Daoy (cell line): ENCODE measurements at regions not wholly inside any gene's neighbourhood (a gene's known extent, or its start where the extent isn't known, plus 50 kb on each side); places are given as distances from the start of the nearest gene placed in this dataset.
A peak's percentile ranks its signal among the peaks of the same experiment; 100 is the strongest.

Experiments
- DNase-seq: peaks from one replicate; pipeline ENCODE4 v3.0.0-alpha.2; 2015; ENCODE audit warnings: low read depth

DNA sequence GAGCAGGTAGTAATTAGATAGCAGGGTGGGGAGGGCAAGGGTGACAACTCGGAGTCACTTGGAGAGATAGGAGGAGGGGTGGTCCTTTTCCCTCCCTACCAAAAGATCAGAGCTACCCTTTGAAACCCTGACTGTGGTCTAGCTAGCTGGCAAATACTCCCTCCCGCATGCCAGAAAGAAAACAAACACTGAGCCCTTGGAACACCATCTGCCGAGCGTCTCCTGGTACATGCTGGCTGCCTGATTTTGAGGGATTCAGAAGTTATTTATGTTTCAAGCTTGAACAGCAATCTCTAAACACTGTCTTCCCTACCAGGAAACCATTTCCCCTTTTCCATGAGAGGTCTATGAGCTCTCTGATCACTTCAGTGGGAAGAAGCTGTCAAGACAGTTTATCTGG, 291.6 kb upstream of the CFAP20DC start:
- DNase-seq, result no peak

DNA sequence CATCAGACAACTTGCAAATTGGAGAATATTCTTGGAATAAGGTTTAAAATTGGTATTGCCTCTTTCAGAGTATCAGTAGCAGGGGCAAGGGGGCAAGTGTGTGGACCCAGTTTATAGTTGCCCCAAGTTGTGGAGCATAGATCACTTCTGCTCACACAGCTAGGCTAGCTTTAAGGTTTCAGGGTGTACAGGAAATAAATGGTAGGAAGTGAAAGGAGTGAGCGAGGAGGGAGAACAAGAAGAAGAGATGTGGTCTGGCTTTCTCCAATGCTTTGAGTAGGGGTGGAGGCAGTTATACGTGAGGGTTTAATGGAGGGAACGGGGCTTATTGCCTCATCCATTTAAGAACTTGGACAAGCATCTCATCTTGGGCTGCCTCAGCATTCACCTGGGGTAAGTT, 290.0 kb upstream of the CFAP20DC start:
- no peak for DNase-seq

DNA sequence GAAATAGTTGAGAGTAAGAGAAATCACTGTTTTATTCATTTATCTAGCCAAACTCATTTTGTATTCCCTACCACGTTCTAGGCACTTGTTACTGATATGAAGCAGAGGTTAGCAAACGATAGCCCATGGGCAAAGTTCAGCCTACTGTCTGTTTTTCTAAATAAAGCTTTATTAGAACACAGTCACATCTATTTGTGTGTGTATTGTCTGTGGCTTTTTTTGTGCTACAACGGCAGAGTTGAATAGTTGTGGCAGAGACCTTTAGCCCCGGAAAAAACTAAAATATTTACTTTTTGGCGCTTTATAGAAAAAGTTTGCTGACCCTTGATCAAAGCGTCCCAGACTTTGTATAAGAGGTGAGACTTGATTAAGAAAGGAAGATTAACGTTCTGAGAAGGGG, 289.1 kb upstream of the CFAP20DC start:
- no peak for DNase-seq

DNA sequence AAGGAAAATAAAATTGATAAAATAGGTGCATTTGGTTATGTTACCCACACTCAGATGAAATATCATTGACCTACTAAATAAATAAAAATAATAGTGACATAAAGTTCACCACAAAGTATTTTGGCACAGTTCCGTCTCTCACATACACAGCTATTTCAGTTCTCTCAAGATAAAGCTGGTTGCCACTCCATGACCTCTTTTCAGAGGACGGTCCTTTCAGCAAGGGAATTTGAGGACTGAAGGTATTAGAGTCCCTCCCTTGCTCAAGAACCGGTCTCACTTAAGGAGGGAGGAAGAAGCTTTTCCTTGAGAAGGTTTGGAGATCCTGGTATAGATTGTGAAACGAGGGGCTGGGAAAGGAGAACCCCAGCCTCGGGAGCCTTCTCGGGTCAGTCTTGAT, 285.5 kb upstream of the CFAP20DC start:
- no peak for DNase-seq

DNA sequence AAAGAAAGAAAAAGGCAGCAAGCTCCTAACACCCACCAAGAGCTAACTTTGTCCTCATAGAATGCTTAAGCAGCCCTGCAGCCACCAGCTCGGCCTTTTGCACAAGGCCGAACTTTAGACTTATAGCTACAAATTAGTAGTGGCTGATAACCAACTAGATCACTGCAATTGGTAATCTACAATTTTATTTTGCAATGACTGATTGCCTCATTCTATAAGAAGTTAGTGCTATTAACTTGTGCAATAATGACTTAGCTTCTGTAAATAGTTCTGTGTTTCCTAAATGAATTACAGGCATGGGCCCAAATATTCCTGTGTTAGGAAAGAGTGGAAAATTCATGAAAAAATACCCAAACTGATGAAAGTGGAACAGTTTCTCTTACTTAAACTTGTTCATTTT, 284.8 kb upstream of the CFAP20DC start:
- no peak for DNase-seq

DNA sequence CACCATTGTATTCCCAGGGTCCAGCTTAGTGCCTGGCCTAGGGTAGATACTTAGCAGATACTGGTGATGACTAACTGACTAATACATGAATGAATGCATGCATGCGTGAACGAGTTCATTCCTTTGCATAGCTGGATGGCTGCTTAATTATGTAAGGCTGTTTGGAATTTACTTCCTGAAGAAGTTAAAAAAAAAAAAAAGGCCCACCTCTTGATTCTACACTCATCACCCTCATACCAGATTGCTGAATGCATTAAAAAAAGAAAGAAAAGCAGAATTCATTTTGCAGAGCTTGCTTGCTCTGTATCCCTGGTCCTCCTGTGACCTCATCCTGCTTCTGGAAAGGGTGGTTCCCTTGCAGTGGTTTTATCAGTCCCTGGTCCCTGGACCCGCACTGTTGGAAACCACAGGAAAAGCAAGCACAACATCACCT, 277.6 kb upstream of the CFAP20DC start:
- peak; percentile 53 for DNase-seq

DNA sequence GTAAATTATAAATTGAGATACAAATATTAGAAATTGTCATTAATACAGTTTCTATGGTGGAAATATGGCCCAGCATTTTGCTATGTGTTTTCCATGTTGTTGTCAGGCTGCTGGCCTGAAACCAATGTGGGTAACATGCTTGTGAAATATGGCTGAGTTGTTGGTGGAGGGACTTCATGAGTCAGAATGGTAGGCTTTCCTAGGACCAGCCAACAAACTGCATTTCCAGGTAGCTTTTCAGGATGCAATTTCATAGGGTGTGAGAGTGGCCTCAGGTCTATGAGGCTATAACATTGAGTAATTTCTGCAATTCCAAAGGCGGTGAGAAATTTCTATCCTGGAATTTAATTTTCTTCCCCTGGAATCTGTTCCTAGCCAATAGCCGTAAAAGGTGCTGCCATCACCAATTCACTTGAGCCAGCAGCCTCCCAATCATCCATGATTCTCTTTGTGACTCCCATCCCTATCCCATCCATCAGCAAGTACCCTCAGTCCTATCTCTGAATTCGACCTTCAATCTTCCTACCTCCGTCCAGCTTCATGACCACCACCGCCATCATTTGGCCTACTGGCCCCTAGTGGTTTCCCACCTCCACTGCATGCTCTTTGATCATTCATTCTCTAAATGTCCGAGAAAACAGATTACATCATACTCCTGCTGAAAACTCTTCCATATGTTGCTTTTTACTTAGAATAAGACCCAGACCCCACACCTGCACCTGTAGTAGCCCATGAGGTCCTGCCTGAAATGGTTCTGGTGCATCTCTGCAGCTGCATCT, 276.6 kb upstream of the CFAP20DC start:
- no peak for DNase-seq

DNA sequence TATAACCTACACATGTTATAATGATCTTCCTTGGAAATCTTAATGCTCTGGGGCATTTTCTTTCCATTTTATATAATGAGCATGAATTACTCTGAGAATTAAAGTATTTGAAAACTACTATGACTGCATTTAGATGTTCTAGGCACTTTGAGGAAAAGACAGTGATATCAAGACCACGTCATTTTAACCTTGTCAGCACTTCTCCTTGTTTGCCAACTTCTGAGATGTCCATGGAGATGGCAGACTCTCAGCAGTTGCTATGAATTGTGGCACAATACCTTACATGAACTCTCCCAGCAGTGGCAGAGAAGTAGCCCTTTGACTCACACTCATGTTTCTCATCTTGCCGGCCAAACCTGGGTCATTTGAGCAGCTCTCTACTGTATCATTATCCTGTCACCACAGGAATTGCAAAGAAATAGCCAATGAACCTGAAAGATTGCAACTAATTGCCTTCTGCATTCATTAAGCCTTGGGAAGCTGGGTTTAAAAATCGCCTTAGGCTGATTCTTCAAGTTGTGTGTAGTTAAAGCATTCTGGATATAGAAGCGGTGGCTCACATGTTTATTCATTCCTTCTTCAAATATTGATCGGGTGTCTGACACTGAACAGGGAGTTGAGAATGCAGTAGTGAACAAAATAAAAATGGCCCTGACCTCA, 272.2 kb upstream of the CFAP20DC start:
- no peak for DNase-seq

DNA sequence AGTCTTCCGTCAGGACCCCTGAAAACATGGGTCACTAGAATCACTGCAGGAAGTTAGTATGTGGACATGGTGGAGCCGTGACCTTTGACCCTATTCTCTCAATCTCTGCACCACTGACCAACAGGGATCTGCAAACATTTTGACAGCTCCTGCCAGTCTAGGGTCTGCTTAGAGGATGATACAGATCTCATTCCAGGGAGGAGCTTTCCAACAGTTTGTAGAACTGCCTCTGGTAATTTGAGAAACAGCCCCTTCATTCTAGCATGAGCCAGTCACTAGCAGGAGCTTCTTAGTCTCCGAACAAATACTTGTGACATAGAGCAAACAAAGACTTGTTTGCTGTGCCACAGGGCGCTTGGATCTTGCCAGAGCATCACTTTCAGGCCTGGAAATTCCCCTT, 270.3 kb upstream of the CFAP20DC start:
- DNase-seq, result no peak

DNA sequence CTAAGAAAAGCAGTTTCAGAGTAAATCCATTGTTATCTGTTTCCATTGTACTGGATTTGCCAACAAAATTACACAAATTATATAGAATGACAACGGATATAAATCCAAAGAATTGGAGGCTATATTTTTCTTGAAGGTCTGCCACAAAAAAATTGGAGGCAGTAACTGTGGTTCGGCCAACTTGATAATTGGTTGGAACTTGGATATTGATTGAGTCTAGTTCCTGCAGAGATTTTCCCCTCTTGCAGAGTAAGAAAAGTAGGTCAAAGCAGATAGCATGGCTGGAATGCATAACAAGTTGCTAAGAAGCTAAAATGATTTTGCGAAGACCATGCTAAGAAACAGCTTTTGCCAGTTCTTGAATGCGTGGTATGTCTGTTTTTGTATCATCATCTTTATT, 269.6 kb upstream of the CFAP20DC start:
- DNase-seq, result no peak

DNA sequence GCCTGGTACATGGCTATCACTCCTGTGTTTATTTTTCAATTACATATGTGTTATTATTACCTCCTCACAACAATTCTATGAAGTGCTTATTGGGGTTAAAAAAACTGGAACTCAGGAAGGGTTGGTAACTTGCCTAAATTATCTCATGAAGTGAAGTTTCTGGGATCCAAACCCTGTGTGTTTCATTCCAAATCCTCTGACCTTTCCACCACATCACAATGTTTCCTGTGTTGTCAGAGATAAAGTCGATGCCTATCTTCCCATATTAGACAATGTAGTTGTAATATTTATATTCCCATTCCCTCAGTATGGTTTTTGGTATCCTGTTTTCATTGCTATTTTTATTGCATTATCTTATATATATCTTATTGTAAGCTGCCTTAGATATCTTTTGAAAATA, 269.1 kb upstream of the CFAP20DC start:
- no peak for DNase-seq

DNA sequence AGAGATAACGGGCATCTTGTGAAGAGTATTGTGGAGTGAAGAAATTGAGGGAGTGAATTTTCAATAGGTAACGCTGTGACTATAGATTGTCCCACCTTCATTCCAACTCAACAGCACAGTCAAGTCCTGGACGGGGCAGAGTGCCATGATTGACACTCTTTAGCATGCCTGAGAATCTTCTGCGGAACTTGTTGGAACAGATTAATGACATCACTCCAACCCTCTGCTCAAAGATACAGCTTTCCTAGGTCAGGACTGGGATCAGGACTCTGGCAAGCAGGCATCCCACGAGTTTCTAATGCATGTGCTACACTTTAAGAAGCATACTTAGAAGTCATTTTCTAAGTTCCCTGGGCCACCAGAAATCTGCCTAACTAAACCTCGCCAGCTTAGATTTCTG, 267.6 kb upstream of the CFAP20DC start:
- no peak for DNase-seq

DNA sequence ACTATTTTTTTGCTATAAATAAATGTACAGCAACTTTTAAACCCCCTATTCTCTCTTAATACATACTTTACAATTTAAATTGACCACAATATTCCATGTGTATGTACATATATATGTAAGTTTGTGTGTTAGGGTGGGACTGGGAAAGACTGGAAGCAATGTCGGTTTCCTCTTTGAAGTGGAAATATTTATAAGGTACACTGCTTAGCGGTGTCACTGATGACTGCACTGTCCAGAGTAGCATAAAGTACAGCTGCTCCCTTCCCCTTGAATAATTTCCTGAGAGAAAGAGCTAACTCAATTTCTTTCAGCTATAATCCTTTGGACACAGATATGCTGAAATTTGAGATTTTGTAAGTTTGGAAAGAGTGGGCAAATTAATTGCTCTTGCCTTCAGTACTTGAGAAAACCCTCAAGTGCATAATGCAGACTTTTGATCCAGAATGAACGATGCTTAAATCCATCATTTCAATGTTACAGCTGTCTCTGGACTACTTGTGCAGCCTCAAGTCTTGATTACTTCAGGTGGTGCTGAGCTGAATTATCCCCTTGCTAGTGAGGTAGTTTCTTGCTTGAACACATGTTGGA, 267.0 kb upstream of the CFAP20DC start:
- DNase-seq, result no peak

DNA sequence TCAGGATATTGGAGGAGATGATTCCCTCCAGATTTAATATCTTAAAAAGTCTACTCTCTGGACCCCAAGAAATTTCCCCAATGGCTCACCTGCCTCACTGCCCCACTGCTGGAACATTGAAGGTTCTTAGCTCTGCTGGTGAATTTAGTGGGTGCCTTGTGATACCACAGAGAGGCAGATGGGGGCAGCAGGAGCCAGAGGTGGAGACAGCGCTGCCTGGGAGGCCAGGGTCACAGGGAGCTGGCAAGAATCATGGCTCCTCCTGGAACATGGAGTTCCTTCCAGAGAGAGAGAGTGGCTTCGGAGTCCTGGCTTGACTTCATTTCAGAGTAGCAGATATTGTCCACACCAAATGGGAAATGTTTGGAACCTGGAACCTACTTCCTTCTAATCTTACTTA, 263.5 kb upstream of the CFAP20DC start:
- peak; percentile 32 for DNase-seq

DNA sequence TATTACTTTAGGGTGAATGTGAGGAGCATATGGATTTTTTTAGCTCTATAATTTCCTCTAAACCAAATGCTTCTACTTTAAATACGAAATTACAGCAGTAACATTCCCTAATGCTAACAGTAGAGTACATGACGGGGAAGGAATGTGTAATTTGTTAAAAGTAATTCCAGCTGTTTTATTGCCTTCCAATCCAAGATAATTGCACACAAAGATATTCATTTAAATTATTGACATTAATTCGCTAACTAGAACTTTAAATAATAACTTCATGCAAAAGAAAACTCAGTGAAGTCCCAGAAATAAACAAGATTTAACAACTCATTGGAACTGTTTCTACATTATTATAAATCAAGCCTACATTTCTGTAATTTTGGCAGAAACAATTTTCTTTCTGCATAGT, 261.4 kb upstream of the CFAP20DC start:
- DNase-seq, result no peak

DNA sequence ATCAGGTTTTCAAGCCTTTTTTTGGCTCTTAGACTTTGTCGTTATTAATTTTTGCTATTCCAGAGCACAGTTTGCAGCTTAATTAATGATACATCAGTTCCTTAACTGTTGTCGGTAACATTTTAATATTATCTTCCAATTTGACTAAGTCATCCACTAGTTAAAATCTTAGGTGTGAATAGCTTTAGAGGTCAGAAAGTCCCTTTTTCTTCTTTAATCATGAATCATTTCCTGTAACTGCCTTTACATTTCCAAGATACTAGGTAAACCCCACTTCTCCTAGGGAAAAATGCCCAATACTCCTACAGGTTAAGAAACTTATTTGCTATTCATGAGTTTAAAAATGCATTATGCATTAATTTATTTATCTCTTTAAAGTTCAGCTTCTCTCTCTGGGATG, 260.9 kb upstream of the CFAP20DC start:
- DNase-seq, result no peak

DNA sequence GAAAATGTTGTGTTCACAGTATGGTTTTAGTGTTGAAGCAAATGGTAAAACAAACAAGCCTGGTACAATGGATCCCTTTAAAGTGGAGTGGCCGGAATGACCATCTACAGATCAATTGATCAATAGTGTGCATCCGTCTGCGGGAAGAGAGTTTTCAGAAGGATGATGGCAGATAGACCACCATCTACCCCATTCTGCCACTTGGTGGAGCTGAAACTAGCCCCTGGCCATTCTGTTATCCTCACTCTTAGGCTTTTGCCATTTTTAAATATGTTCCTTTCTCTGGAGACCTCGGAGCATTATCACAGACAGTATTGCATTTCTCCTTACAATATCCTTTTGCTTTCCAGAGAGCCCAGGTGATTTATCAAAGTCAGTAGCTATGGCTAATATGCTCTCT, 258.9 kb upstream of the CFAP20DC start:
- DNase-seq, result no peak

DNA sequence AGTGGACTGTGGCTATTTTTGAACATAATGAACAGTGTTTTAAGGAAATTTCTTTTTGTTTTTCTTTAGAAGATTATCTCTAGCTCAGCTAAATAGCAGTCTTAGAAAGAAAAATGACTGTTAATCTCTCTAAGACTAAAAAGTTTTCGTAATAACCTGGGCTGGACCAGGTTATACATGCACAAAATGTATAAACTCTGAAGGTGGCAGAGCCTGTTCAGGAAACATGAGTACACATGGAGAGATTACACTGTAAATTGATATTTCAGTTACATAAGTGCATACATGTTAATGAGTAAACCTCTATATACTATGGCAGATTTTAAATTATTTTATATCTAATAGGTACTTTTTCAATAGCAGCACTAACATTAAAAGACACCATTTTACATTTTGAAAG, 258.2 kb upstream of the CFAP20DC start:
- no peak for DNase-seq

DNA sequence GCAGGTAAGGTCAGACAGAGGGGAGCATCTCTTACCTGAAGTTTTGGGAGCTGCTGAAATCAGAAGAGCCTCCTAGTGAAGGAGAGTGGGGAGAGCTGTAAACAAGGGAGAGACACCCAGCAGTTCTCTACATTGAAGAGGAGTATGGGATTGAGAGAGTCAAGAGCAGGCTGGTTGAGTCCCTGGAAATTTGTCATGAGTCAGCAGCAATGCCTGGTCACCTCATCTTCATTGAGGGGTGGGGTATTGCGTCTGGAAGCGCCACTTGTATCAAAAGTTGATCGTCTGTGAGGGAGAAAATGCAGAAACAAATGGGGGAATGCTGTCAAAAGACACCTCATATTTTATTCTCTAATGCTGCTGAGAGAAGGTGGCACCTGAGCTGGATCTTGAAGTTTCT, 256.6 kb upstream of the CFAP20DC start:
- DNase-seq, result no peak

DNA sequence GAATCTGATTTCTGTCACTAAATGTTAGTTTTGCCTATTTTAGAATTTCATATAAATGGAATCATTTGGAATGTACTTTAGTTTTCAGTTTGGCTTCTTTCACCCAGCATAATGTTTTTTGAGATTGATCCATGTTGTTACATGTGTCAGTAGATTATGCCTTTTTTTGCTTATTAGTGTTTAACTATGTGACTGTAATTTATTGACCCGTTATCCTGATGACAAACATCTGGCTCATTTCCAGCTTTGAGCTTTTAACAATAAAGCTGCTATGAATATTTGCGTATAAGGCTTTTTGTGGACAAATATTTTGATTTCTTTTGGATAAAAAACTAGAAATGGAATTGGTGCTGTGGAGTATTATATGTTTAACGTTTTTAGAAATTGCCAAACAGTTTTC, 254.5 kb upstream of the CFAP20DC start:
- no peak for DNase-seq

DNA sequence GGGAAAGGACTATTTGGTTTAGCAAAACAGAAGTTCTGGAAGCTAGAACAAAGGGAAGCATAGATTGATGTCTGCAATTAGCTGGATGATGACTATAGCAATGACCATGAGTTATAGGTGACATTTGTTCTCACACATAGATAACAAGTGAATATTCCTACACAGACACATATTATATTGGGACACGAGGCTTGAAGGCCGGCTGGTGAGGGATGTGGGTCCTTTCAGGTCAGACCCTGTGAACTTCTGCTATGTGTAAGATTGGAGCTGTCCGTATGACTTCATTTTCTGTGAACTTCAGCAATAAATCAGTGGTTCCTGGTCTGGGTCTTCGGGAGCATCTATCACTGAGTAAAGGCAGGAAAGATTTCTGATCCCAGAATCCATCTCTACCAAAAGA, 253.6 kb upstream of the CFAP20DC start:
- no peak for DNase-seq

DNA sequence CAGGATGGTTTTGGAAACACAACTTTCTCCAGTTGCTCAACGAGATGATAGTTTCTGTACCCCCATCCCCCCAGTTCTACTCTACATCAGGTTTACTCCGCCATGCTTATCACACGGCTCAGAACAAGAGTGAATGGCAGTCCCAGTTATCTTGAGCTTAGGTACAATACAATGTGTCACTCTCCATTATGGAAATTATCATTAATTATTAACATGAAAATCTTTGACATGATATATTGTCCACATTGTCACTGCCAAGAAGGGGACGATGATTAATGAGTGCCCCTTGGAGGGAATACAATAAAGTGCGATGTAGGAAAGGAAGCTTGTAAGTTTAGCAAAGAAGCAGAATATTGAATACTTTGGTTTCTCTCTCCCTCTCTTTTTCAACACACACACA, 252.6 kb upstream of the CFAP20DC start:
- no peak for DNase-seq

DNA sequence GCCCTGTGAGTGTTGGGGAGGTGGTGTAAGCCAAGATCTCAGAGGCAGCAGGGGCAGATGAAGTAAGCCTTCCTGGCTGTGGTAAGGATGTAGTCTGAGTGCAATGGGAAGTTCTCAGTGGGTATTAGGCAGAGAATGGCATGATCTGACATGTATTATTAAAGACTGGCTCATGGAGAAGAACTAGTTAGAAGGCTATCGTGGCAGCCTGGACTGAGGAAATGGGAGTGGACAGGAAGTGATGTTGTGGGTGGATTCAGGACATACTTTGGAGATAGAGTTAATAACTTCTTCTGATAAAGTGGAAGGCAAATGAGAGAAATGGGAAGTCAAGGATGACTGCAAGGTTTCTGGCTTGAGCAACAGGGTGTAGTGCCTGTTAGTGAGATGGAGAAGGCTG, 250.9 kb upstream of the CFAP20DC start:
- no peak for DNase-seq
